ENCODE measurements at regions not wholly inside any gene's neighbourhood (a gene's known extent, or its start where the extent isn't known, plus 50 kb on each side); places are given as distances from the start of the nearest gene placed in this dataset.
"Not testable (repeated sequence)": the region's sequence is repeated elsewhere in the genome, so short reads cannot be mapped to it uniquely, and the experiment has no call there.

GRCh38 chr4:127515259-127515658 lies 117.5 kb upstream of the INTU start:
- not testable (repeated sequence) for TF ChIP-seq CTCF (IDR thresholded peaks at IDR 0.05; ENCODE audit: low read depth, low read length, poor library complexity, severe bottlenecking); EZH2phosphoT487 (IDR thresholded peaks at IDR 0.05; ENCODE audit: borderline replicate concordance, low read length)
